ENCODE measurements at regions not wholly inside any gene's neighbourhood (a gene's known extent, or its start where the extent isn't known, plus 50 kb on each side); places are given as distances from the start of the nearest gene placed in this dataset.
A peak's percentile ranks its signal among the peaks of the same experiment; 100 is the strongest.

DNA sequence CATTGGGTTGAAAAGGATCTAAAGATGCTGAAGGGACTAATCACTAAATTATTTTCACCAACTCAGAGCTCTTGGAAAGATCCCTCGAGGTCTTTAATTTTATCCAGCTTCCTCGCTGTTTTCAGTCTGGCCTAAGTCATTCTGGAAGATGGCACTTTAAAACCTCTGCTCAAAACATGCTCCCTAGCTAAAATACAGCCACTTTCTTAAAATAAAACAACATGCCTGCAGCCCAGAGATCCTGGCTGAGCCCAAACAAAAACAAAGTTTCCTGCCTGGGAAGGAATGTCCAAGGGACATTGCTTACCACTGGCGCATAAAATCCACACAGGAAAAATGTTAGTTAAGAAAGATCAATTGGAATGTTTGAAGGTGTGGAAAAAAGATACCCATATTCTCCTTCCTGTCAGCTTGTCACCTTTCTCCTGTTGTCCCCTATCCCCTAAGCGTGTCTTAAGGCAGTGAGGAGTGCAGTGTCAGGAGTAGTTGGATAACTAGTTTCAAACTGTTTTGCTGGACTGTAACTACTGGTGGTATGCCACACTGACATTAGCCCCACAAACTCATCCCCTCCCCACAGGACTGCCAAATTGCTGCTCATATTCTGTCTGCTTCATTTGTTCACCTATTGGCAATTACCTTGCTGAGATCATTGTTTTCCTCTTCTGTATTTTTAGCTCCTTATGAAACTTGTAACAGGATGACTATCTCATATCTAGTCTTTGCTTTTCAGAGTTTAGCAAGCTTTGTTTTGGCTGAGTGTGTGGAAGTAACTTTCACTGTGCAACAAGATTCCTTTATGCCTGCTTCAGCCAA is 108.3 kb upstream of the SESN3 start:
- TF ChIP-seq, protein P1, sequence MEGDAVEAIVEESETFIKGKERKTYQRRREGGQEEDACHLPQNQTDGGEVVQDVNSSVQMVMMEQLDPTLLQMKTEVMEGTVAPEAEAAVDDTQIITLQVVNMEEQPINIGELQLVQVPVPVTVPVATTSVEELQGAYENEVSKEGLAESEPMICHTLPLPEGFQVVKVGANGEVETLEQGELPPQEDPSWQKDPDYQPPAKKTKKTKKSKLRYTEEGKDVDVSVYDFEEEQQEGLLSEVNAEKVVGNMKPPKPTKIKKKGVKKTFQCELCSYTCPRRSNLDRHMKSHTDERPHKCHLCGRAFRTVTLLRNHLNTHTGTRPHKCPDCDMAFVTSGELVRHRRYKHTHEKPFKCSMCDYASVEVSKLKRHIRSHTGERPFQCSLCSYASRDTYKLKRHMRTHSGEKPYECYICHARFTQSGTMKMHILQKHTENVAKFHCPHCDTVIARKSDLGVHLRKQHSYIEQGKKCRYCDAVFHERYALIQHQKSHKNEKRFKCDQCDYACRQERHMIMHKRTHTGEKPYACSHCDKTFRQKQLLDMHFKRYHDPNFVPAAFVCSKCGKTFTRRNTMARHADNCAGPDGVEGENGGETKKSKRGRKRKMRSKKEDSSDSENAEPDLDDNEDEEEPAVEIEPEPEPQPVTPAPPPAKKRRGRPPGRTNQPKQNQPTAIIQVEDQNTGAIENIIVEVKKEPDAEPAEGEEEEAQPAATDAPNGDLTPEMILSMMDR (IDR thresholded peaks at IDR 0.05): no peak
- ATAC-seq: no peak
- CTCF ChIA-PET: interaction anchor here (1.8 kb wide), 1 partner anchor 187 kb away, joined by 4 read pairs; no protein-coding TSS in a partner anchor

DNA sequence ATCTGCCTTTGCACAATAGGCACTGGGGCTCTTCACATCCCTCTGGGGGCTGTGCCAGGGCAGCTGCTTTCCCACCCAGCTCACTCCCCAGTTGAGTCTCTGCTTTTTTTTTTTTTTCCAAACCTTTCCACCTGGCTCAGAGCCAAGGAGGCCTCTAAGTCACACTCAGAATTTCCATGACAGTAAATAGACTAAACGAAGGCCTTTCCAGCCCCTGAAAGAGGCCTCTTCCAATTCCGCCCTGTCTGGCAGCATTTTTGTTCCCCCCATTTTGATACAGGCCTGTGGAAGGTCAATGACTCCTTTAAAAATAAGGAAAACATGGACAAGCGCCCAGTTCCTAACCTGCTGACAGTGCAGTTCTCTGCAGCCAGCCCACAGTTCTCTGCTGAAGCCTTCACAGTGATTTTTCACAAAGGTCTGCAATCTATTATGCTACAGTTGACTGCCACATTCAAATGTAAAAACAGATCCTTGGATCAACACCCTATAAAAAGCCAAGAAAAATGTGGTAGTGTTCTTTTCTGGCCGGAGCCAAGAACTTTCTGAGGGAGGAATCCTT is 107.5 kb upstream of the SESN3 start:
- H3K27ac Mint-ChIP-seq: no peak overlapping the region
- H3K36me3 Mint-ChIP-seq (ENCODE audit: low read depth): no peaks in the 10 kb centered on the region
- DNase-seq: peak; percentile 5
- ATAC-seq: peak; percentile 5
- H3K9me3 Mint-ChIP-seq: no peaks in the 10 kb centered on the region
- H3K4me3 Mint-ChIP-seq: no peak overlapping the region
- CTCF ChIA-PET: interaction anchor here (1.8 kb wide), 1 partner anchor 187 kb away, joined by 4 read pairs; no protein-coding TSS in a partner anchor
- peaks cover 13% of the 10 kb centered on the region for H3K4me1 Mint-ChIP-seq (ENCODE audit: low read depth)
- intact Hi-C loops (cut with micrococcal nuclease): no loop called here
- POLR2A ChIA-PET: interaction anchor here (0.6 to 1.4 kb wide), 2 partner anchors 109 to 678 kb away, joined by 3 read pairs; no protein-coding TSS in a partner anchor
- TF ChIP-seq, protein P1 (IDR thresholded peaks at IDR 0.05): no peak
- no peaks in the 10 kb centered on the region for H3K27me3 Mint-ChIP-seq

More for the DNA sequence above, 108.3 kb upstream of the SESN3 start:
- Mint-ChIP-seq H3K4me3 (no peak overlapping the region), H3K27me3 (no peaks in the 10 kb centered on the region), H3K36me3 (ENCODE audit: low read depth) (no peaks in the 10 kb centered on the region), H3K27ac (no peak overlapping the region), H3K9me3 (no peaks in the 10 kb centered on the region), H3K4me1 (ENCODE audit: low read depth) (peaks cover 14% of the 10 kb centered on the region)
- DNase-seq: no peak
- intact Hi-C loops (cut with micrococcal nuclease): no loop called here
- POLR2A ChIA-PET: interaction anchor here (1.4 kb wide), 1 partner anchor 110 kb away, joined by 3 read pairs; no protein-coding TSS in a partner anchor

DNA sequence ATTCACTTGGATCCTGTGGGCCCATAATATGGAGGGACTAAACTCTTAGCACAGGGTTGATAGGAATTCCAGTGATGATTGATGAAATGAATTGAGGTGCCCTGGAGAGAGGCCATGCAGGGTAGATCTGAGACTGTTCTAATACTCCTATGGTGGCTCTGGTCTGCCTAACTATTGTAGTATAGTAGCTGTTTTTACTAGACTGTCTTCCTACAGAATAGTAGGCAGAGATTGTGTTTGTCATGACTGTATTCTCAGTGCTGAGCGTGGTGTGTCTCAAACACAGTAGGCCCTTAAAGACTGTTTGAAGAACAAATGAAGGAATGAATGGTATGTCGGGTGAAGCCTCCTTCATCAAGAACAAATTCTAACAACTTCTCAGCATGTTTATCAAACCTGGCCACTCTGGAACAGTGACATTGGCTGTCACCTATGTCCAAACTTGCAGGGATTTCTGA is 107.0 kb upstream of the SESN3 start:
- ChIA-PET POLR2A (interaction anchor here (0.6 to 1.4 kb wide), 3 partner anchors 20 to 678 kb away, joined by 3 read pairs; no protein-coding TSS in a partner anchor), CTCF (interaction anchor here (1.0 to 1.1 kb wide), 2 partner anchors 107 to 426 kb away, joined by 3 read pairs; partner anchors contain the start of gene SESN3)
- no peaks in the 10 kb centered on the region for H3K36me3 Mint-ChIP-seq (ENCODE audit: low read depth)
- intact Hi-C loops (cut with micrococcal nuclease): no loop called here
- ATAC-seq (peak; percentile 6), DNase-seq (no peak)
- H3K27me3 Mint-ChIP-seq: no peaks in the 10 kb centered on the region
- no peaks in the 10 kb centered on the region for H3K9me3 Mint-ChIP-seq
- no peak overlapping the region for H3K27ac Mint-ChIP-seq
- H3K4me1 Mint-ChIP-seq (ENCODE audit: low read depth): peaks cover 8% of the 10 kb centered on the region
- TF ChIP-seq, protein P1 (IDR thresholded peaks at IDR 0.05): no peak
- no peak overlapping the region for H3K4me3 Mint-ChIP-seq

DNA sequence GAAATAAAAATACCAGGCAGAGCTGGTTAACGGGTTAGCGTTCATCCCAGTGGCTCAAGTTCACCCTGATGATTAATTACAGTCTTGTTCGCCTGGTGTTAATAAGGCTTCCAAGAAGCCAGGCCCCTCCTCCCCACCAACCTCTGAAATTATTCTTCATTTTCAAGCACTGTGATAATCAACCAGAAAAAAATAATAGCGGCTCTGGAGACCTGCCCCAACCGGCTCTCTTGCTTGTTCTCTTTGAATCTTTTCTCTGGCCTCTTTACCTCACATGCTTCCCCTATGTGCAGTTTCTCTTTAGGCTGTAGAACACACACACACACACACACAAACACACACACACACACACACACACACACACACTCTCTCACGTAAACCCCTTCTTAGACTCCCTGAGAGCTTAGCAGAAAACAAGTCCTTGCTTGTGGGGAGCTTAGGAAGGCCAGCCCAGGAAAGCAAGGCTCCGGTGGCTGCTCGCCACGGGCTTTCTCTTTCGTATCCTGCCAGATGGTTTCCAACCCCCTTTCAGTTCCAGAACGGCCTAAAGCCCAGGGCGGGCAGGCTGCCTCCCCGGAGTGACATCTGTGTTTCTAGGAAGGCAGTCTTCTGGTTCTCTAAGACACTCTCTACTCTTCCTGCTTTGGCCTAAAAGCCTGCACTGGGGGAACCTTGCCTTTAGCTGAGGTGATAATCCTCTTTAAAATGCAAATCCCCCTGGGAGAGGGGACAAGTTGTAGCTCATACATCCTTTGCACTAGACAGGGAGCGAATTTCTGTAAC is 106.4 kb upstream of the SESN3 start:
- Mint-ChIP-seq H3K4me1 (ENCODE audit: low read depth) (peaks cover 6% of the 10 kb centered on the region), H3K27me3 (no peaks in the 10 kb centered on the region), H3K4me3 (no peak overlapping the region), H3K36me3 (ENCODE audit: low read depth) (no peaks in the 10 kb centered on the region), H3K27ac (no peak overlapping the region), H3K9me3 (no peaks in the 10 kb centered on the region)
- TF ChIP-seq, protein P1 (IDR thresholded peaks at IDR 0.05): no peak
- ChIA-PET CTCF (interaction anchor here (0.6 to 1.1 kb wide), 4 partner anchors 106 to 427 kb away, joined by 3 read pairs; partner anchors contain the start of gene SESN3), POLR2A (interaction anchor here (1.2 to 1.5 kb wide), 2 partner anchors 21 to 182 kb away, joined by 3 to 4 read pairs; no protein-coding TSS in a partner anchor)
- DNase-seq (peak; percentile 65), ATAC-seq (peak; percentile 83)
- intact Hi-C loops (cut with micrococcal nuclease): no loop called here
